ENCODE measurements at regions not wholly inside any gene's neighbourhood (a gene's known extent, or its start where the extent isn't known, plus 50 kb on each side); places are given as distances from the start of the nearest gene placed in this dataset.

GRCh38 chr1:37085393-37085792 is 51.1 kb upstream of the GRIK3 start:
- no peak for DNase-seq (ENCODE audit: low spot score)
- no peaks in the 10 kb centered on the region for H3K36me3 Mint-ChIP-seq
- no peaks in the 10 kb centered on the region for H3K9me3 Mint-ChIP-seq
- H3K4me1 Mint-ChIP-seq (ENCODE audit: low read depth in 2 of 2): no peaks in the 10 kb centered on the region
- H3K4me3 Mint-ChIP-seq: no peak overlapping the region
- peaks cover 9 to 21% of the 10 kb centered on the region in 2 donors for H3K27me3 Mint-ChIP-seq
- no peak overlapping the region for H3K27ac Mint-ChIP-seq
- no peak for ATAC-seq

DNA sequence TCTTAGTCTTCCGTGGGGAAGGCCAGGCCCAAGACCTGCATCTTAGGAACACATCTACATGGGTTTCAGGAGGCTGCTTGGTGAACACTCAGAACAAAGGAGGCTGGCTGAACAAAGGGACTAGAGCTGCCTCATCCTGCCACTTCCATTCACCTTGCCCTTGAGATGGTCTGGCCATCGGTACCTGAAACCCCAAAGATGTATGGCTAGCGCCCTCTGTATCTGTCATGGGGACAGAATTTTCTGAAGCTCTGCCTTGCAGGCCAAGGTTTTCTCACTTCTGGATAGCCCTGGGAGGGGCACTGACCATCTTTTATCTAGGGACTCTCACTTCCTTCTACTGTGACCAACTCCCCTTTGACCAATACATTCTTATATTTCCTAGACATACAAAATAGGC is 55.4 kb upstream of the GRIK3 start:
- Mint-ChIP-seq H3K27ac (no peak overlapping the region), H3K36me3 (no peaks in the 10 kb centered on the region), H3K27me3 (peaks cover 13 to 47% of the 10 kb centered on the region in 2 donors), H3K4me3 (no peak overlapping the region), H3K4me1 (ENCODE audit: low read depth in 2 of 2) (no peaks in the 10 kb centered on the region), H3K9me3 (no peaks in the 10 kb centered on the region)
- no peak for DNase-seq (ENCODE audit: low spot score)
- ATAC-seq: no peak

GRCh38 chr1:37090671-37091070 is 56.4 kb upstream of the GRIK3 start:
- Mint-ChIP-seq H3K27me3 (peaks cover 11 to 45% of the 10 kb centered on the region in 2 donors), H3K36me3 (no peaks in the 10 kb centered on the region), H3K27ac (no peak overlapping the region), H3K4me1 (ENCODE audit: low read depth in 2 of 2) (no peaks in the 10 kb centered on the region), H3K9me3 (no peaks in the 10 kb centered on the region), H3K4me3 (no peak overlapping the region)
- DNase-seq (ENCODE audit: low spot score) (no peak), ATAC-seq (no peak)

- peaks cover 11 to 36% of the 10 kb centered on the region in 2 donors for H3K27me3 Mint-ChIP-seq
- H3K36me3 Mint-ChIP-seq: no peaks in the 10 kb centered on the region
- ATAC-seq (no peak), DNase-seq (ENCODE audit: low spot score) (no peak)
- no peaks in the 10 kb centered on the region for H3K4me1 Mint-ChIP-seq (ENCODE audit: low read depth in 2 of 2)
- no peak overlapping the region for H3K4me3 Mint-ChIP-seq
- H3K27ac Mint-ChIP-seq: no peak overlapping the region
- H3K9me3 Mint-ChIP-seq: no peaks in the 10 kb centered on the region
Measured at GRCh38 chr1:37092937-37093336, 58.6 kb upstream of the GRIK3 start.

DNA sequence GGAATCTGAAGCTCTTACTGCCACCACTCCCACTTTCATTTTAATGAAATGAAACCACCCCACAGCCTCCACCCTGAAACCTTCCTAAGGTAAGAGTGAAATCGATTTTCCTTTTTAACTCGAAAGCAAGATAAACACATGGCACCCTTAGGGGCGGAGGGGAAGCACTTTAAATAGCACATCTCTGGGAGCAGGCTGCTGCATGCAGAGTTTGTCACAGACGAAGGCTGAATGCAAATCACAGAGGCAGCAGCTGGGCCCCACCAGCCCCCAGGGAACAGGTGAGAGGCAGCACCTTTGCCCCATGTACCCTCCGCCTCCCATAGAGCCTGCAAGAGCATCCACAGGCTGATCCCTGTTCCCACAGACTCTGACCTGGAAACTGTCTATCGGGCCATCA is 60.0 kb upstream of the GRIK3 start:
- H3K27me3 Mint-ChIP-seq: peaks cover 11 to 41% of the 10 kb centered on the region in 2 donors
- H3K27ac Mint-ChIP-seq: no peak overlapping the region
- H3K4me1 Mint-ChIP-seq (ENCODE audit: low read depth in 2 of 2): no peaks in the 10 kb centered on the region
- no peak for ATAC-seq
- H3K9me3 Mint-ChIP-seq: no peaks in the 10 kb centered on the region
- no peak for DNase-seq (ENCODE audit: low spot score)
- no peaks in the 10 kb centered on the region for H3K36me3 Mint-ChIP-seq
- no peak overlapping the region for H3K4me3 Mint-ChIP-seq

DNA sequence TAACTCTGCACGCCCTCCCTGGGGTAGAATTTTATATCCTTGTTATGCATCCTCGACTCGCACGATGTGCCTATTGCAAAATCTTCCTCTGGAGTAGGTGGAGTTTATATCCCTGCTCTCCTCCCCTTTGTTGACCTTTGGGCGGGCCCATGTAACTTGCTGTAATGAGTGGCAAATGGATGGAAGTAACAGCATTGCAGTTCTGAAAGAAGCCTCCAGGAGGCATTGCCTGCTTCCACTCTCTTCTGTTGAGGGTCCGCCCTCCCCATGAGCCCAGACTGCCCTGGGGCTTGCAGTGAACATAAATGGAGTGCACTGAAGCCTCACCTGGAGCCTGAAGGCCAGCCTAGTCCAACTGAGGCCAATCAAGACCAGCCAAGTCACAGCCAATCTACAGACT is 62.2 kb upstream of the GRIK3 start:
- H3K27ac Mint-ChIP-seq: no peak overlapping the region
- H3K4me3 Mint-ChIP-seq: no peak overlapping the region
- H3K27me3 Mint-ChIP-seq: peaks cover 13 to 25% of the 10 kb centered on the region in 2 donors
- DNase-seq (ENCODE audit: low spot score): no peak
- no peaks in the 10 kb centered on the region for H3K9me3 Mint-ChIP-seq
- ATAC-seq: no peak
- H3K4me1 Mint-ChIP-seq (ENCODE audit: low read depth in 2 of 2): no peaks in the 10 kb centered on the region
- H3K36me3 Mint-ChIP-seq: no peaks in the 10 kb centered on the region

DNA sequence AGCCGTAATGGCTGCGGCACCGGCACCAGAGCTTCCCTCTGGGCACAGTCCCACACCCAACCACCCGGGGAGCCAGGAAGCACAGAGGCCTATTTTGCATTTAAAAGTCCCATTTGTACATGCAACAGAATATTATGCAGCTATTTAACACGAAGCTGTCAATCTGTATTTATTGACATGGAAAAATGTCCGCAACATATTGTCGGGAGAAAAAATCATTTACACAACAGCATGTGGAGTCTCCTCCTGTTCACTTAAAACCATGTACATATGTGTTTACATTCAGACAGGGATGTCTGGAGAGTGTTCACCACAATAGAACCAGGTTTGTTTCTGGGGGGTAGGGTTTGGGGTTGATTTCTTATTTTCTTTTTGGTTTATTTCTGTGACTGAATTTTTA is 63.4 kb upstream of the GRIK3 start:
- DNase-seq (ENCODE audit: low spot score) (no peak), ATAC-seq (no peak)
- no peak overlapping the region for H3K27ac Mint-ChIP-seq
- peaks cover 0 to 2% of the 10 kb centered on the region in 2 donors for H3K4me1 Mint-ChIP-seq (ENCODE audit: low read depth in 2 of 2)
- no peaks in the 10 kb centered on the region for H3K36me3 Mint-ChIP-seq
- no peaks in the 10 kb centered on the region for H3K9me3 Mint-ChIP-seq
- peaks cover 14 to 24% of the 10 kb centered on the region in 2 donors for H3K27me3 Mint-ChIP-seq
- no peak overlapping the region for H3K4me3 Mint-ChIP-seq

DNA sequence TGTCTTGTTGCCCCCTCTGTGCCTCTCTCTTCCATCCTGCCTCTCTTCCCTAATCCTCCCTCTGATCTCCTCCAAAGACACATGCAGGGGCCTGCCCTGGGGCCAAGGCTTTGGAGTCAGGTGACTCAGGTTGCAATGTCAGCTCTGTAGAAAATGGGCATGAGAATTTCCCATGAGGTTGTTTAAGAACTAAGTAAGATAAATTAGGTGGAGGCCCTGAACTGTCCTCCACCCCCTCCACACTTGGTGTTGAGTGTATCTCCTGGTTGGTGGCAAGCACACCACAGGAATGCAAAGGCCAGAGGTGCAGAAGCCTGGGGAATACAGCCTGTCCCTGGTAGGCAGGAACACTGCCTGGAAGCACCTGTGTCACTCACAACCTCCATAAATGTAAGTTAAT is 63.9 kb upstream of the GRIK3 start:
- H3K4me3 Mint-ChIP-seq: no peak overlapping the region

GRCh38 chr1:37100310-37100709 is 66.0 kb upstream of the GRIK3 start:
- peaks cover 12 to 21% of the 10 kb centered on the region in 2 donors for H3K27me3 Mint-ChIP-seq
- H3K27ac Mint-ChIP-seq: no peak overlapping the region
- no peaks in the 10 kb centered on the region for H3K36me3 Mint-ChIP-seq
- no peak overlapping the region for H3K4me3 Mint-ChIP-seq
- H3K9me3 Mint-ChIP-seq: no peaks in the 10 kb centered on the region
- peaks cover 0 to 2% of the 10 kb centered on the region in 2 donors for H3K4me1 Mint-ChIP-seq (ENCODE audit: low read depth in 2 of 2)
- DNase-seq (ENCODE audit: low spot score): no peak
- ATAC-seq: no peak

More for the DNA sequence above, 63.9 kb upstream of the GRIK3 start:
- peaks cover 19 to 28% of the 10 kb centered on the region in 2 donors for H3K27me3 Mint-ChIP-seq
- H3K27ac Mint-ChIP-seq: no peak overlapping the region
- ATAC-seq (no peak), DNase-seq (ENCODE audit: low spot score) (no peak)
- peaks cover 0 to 2% of the 10 kb centered on the region in 2 donors for H3K4me1 Mint-ChIP-seq (ENCODE audit: low read depth in 2 of 2)
- H3K36me3 Mint-ChIP-seq: no peaks in the 10 kb centered on the region
- H3K9me3 Mint-ChIP-seq: no peaks in the 10 kb centered on the region

GRCh38 chr1:37102656-37103382 is 68.5 kb upstream of the GRIK3 start:
- Mint-ChIP-seq H3K9me3 (no peaks in the 10 kb centered on the region), H3K27ac (no peak overlapping the region), H3K4me1 (ENCODE audit: low read depth in 2 of 2) (peaks cover 0 to 2% of the 10 kb centered on the region in 2 donors), H3K4me3 (no peak overlapping the region), H3K27me3 (peaks cover 13 to 28% of the 10 kb centered on the region in 2 donors), H3K36me3 (no peaks in the 10 kb centered on the region)
- DNase-seq (ENCODE audit: low spot score): no peak
- no peak for ATAC-seq

GRCh38 chr1:37105911-37106310 is 71.6 kb upstream of the GRIK3 start:
- H3K4me3 Mint-ChIP-seq: no peak overlapping the region
- H3K36me3 Mint-ChIP-seq: no peaks in the 10 kb centered on the region
- DNase-seq (ENCODE audit: low spot score) (no peak), ATAC-seq (no peak)
- H3K27me3 Mint-ChIP-seq: peaks cover 17 to 23% of the 10 kb centered on the region in 2 donors
- peaks cover 0 to 2% of the 10 kb centered on the region in 2 donors for H3K4me1 Mint-ChIP-seq (ENCODE audit: low read depth in 2 of 2)
- no peak overlapping the region for H3K27ac Mint-ChIP-seq
- no peaks in the 10 kb centered on the region for H3K9me3 Mint-ChIP-seq

GRCh38 chr1:37107153-37107907 is 73.0 kb upstream of the GRIK3 start:
- peaks cover 0 to 2% of the 10 kb centered on the region in 2 donors for H3K4me1 Mint-ChIP-seq (ENCODE audit: low read depth in 2 of 2)
- peaks cover 17 to 23% of the 10 kb centered on the region in 2 donors for H3K27me3 Mint-ChIP-seq
- no peak overlapping the region for H3K27ac Mint-ChIP-seq
- no peaks in the 10 kb centered on the region for H3K36me3 Mint-ChIP-seq
- H3K4me3 Mint-ChIP-seq: no peak overlapping the region
- DNase-seq (ENCODE audit: low spot score): no peak
- no peaks in the 10 kb centered on the region for H3K9me3 Mint-ChIP-seq
- no peak for ATAC-seq

DNA sequence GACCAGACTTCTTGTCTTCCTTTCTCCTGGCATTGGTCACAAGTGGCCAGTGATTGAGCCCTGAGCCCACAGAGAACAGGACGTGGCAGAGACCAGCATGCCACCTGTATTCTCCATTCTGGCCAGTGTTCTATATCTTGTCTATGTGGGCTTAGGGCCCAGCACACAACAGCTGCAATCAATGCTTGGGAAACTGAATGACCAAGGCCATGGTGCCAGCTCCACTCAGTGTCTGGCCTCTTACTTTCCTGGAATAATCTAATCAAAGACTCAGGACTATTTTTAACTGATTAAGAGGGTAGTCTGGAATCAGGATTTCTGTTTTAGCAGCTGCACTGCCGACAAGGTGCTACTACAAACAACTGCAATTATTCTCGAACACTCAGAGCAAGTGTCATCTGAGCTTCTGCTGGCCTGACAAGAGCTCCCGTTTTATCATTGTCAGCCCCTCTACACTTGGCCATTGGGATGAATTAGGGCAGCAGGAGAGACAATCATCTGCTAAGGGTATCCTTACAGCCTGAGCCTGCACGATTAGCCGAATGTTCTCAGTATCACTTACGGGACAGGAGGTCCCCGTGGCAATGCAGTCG is 74.4 kb upstream of the GRIK3 start:
- no peak overlapping the region for H3K4me3 Mint-ChIP-seq

DNA sequence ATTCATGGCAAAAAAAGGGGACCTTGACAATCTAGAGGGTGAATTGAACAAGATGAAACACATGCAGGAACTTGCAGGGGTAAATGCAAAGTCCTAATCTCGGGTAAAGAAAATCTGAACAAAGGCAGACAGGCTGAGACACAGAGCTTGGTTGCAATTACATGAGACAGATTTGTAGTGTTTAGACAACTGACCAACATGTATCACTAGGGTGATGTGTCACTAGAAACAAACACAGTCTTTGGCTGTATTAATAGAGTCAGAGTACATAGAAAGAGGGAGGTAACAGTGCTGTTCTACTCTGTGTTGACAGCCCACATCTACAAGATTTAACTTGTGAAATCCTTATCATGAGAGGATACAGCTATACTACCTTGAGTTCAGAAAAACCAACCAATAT is 78.1 kb upstream of the GRIK3 start:
- DNase-seq (ENCODE audit: low spot score): no peak
- Mint-ChIP-seq H3K27me3 (peaks cover 7 to 10% of the 10 kb centered on the region in 2 donors), H3K9me3 (no peaks in the 10 kb centered on the region), H3K4me3 (no peak overlapping the region), H3K4me1 (ENCODE audit: low read depth in 2 of 2) (no peaks in the 10 kb centered on the region), H3K36me3 (no peaks in the 10 kb centered on the region), H3K27ac (no peak overlapping the region)
- ATAC-seq: no peak

More for the DNA sequence above, 74.4 kb upstream of the GRIK3 start:
- DNase-seq (ENCODE audit: low spot score) (no peak), ATAC-seq (no peak)
- no peak overlapping the region for H3K27ac Mint-ChIP-seq
- H3K27me3 Mint-ChIP-seq: peaks cover 8 to 13% of the 10 kb centered on the region in 2 donors
- H3K4me1 Mint-ChIP-seq (ENCODE audit: low read depth in 2 of 2): no peaks in the 10 kb centered on the region
- H3K9me3 Mint-ChIP-seq: no peaks in the 10 kb centered on the region
- H3K36me3 Mint-ChIP-seq: no peaks in the 10 kb centered on the region
